HG02642 (cell line): ENCODE measurements at regions not wholly inside any gene's neighbourhood (a gene's known extent, or its start where the extent isn't known, plus 50 kb on each side); places are given as distances from the start of the nearest gene placed in this dataset.

Experiments
- ATAC-seq: cut with Tn5 transposase; IDR thresholded peaks from one replicate; pipeline ENCODE4 v1.9.1; 2021; ENCODE audit warnings: mild to moderate bottlenecking; ENCODE audit not compliant: unreplicated experiment, poor library complexity

- no peak for ATAC-seq
Observed at GRCh38 chr2:144094408-144095151, 425.3 kb downstream of the ZEB2 start.

DNA sequence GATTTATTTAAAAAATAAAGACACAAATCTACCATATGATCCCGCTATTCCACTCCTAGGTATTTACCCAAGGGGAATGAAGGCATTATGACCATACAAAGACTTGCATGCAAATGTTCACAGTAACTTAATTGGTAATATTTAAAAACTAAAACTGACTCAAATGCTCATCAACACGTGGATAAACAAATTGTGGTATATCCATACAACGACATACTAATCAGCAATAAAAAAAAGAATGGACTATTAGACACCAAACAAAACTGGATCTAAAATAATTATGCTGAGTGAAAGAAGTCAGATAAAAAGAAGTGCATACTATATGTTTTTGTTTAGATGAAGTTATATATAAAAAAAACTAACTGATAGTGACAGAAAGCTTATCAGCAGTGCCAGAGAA is 428.3 kb downstream of the ZEB2 start:
- ATAC-seq, result no peak

DNA sequence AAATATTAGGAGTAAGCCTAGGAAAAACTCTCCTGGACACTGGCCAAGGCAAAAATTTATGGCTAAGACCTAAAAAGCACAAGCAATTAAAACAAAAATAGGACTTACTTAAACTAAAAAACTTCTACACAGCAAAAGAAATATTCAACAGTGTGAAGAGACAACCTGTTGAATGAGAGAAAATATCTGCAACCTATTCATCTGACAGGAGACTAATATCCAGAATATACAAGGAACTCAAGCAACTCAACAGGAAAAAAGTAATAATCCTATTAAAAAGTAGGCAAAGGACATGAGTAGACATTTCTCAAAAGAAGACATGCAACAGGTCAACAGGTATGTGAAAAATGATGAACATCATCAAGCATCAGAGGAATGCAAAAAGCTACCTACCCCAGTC is 431.1 kb downstream of the ZEB2 start:
- no peak for ATAC-seq

GRCh38 chr2:144086965-144087364 is 433.0 kb downstream of the ZEB2 start:
- ATAC-seq, result no peak

DNA sequence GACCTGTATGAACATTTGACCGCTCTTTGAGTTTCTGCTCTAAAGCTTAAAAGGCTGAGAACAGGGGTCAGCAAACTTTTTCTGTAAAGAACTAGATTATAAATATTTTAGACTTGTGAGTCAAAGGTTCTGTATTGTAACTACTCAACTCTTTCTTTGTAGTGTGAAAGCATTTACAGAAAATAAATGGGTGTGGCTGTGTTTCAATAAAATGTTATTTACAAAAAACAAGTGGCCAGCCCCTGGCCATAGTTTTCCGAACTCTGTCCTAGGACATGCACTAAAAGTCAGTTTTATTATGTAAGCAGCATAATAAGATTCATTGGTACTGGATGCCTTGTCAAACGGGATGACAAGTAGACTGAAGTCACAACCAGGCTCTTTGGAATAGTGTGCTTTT is 434.9 kb downstream of the ZEB2 start:
- no peak for ATAC-seq

DNA sequence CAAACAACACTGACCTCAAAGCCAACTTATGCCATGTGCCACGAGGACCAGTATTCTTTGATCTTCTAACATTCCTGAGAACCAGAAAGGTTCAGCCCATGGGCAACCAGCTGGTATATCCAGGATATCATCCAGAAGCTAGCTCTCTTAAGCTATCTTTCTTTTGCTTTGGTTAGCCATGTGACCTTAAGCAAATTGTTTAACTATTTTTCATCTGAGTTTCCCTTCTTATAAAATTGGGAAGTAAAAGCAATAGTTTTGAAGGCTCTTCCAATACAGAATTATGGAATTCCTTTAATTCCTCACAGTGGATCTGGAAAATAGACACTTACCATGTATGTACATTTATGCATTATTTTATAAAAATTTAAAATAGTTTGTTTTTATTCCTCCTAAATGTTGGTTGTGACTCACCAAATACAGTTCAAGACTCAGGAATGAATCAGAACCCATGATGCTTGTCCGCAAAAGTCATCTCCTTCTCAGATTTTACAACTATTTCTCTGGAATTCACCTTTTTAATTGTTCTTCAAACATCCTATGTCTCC is 435.7 kb downstream of the ZEB2 start:
- ATAC-seq, result no peak

DNA sequence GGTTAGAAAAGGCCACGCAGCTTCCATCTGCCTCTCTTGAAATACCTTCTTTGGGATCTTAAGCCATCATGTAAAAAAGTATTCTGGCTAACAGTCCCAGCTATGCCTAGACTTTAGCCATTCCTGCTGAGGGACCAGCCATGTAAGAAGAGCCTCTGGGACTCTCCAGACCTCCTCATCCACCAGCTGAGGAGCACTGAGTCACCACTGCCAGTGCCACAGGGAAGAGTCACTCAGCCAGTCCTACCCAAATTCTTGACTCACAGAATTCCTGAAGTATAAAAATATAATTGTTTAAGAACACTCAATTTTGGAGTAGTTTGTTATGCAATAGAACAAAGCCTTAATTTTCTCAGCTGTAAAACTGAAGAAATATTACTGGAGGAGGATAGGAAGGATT is 436.7 kb downstream of the ZEB2 start:
- ATAC-seq, result no peak

DNA sequence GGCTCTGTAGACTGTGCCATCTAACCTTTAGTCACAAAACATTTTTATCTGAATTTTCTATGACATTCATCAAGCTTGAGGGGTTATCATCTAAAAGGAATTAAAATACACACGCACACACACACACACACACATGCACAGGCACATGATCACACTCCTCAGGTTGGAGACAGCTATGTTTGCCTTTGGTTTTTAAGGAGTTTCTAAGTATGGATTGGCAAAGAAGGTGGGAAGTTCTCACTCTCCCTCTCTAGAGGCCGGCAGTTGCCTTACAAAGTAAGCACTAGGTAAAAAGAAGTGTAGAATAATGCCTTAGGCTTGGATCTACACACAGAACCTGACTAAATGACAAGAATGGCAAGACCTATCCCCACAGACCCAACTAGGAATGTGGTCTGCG is 437.1 kb downstream of the ZEB2 start:
- ATAC-seq, result no peak

DNA sequence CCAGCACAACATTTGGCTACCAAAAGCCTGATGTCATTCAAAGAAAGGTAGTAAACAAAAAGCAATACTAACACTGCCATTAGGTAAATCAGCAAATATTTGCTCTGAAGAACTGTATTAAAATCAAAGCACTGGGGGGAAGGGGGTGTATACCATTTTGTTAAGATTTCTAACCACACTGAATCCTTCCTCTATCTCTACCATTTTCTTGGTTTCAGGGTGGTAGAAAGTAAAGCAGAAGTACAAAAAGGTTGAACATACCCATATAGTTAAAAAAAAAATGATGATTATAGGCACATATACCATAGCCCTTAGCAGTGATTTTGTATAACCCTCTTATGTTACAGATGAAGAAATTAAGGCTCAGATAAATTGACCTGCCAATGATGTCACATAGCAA is 437.6 kb downstream of the ZEB2 start:
- no peak for ATAC-seq

GRCh38 chr2:144081272-144081671 is 438.6 kb downstream of the ZEB2 start:
- no peak for ATAC-seq

GRCh38 chr2:144079803-144080202 is 440.1 kb downstream of the ZEB2 start:
- ATAC-seq, result no peak

- ATAC-seq, result no peak
Observed at GRCh38 chr2:144078802-144079724, 440.9 kb downstream of the ZEB2 start.

DNA sequence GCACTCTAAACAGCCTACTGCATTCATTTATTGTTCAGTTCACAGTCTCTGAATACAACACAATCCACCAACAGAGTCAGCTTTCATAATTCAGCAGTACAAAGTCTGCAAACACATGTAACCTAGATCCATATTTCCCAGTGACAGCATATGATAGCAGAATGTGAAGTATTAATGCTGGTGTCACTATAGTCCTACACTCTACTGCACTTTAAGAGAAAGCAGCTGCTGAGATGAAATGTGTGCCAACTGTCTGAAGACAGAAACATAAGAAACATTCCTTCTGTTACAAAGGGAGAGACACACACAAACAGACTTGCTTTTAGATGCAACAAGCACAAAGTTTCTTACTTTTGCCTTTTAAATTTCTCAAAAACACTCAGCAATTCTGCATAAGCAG is 441.8 kb downstream of the ZEB2 start:
- ATAC-seq, result no peak

DNA sequence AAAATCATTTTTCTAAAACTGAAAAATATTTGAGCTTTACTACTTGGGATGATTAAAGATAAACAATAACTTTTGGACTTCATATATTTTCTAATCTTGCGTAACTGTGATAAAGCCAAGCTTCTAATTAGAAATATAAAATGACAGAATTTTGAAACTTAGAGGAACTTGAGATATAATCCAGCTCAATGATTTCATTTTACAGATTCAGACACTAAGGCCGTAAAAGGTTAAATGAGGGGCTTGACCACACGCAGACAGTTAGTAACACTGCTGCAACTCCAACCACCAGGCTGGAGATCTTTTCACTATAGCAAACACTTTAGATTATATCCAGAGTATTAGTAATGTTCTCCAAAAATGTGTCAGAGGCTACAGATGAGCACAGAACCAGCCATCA is 445.5 kb downstream of the ZEB2 start:
- no peak for ATAC-seq

- no peak for ATAC-seq
Observed at GRCh38 chr2:144071461-144071860, 448.5 kb downstream of the ZEB2 start.

GRCh38 chr2:144067506-144067905 is 452.4 kb downstream of the ZEB2 start:
- no peak for ATAC-seq

DNA sequence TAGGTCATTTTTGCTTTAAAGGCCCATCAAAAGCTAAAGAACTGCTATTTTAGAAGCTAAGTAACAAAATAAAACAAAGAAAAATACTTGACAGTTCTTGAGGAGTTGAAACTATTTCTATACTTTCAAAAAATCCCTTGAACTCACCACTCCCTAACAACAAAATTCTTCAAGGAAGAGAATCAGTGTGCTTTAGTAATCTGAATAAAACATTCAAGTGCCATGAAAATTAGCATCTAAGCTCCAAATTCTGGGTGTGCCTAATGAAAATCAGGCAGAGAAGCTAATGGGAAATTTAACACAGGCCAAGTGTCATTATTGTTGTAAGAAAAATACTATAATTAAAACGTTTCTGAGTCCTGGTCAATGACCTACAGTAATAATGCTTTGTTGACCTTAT is 456.3 kb downstream of the ZEB2 start:
- ATAC-seq, result no peak

DNA sequence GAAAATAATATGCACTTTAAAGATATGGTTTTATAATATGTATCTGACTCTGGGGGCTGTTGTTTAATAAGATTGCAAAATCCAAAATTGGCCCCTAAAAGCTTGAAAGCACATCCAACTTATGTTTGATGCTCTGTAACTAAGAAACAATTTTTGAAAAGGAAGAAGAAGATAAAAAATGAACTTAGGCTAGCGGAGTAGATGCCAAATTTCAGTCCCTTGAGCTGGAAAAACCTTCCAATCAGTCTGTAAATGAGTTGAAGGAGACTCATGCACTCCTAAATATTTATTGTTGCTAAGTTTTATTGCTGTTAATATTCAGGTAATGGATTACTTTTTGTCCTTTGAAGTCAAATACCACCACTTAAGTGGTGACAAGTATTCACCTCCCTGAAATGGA is 465.0 kb downstream of the ZEB2 start:
- no peak for ATAC-seq

- no peak for ATAC-seq
Observed at GRCh38 chr2:144052083-144052482, 467.8 kb downstream of the ZEB2 start.

GRCh38 chr2:144049137-144049536 is 470.8 kb downstream of the ZEB2 start:
- no peak for ATAC-seq

DNA sequence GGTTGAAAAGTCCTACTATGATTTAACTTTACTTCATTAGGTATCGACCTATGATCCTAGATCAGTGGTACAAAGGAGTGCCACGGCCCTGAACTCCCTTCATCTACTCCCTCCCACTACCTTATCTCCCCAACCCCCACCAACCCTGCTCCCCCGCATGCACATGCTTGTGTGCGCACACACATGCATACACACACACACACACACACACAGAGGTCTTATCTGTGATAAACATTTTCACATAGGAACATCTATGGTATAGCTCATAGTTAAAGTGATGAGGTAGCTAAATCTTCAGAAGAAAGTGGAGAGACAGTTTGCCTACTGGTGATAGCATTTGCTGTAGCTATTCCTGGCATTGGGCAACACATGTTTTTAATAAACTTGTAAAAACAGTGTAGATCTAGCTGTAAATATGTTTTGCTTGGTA is 471.3 kb downstream of the ZEB2 start:
- no peak for ATAC-seq
